NOMO-1 treated with dmso at 0.1 percent for 144 hours (cell line): ENCODE measurements at regions not wholly inside any gene's neighbourhood (a gene's known extent, or its start where the extent isn't known, plus 50 kb on each side); places are given as distances from the start of the nearest gene placed in this dataset.

Experiments
- DNase-seq: peaks from one replicate; lab custom pipeline; 2025; ENCODE audit not compliant: unreplicated experiment; lab: John Stamatoyannopoulos, UW

DNA sequence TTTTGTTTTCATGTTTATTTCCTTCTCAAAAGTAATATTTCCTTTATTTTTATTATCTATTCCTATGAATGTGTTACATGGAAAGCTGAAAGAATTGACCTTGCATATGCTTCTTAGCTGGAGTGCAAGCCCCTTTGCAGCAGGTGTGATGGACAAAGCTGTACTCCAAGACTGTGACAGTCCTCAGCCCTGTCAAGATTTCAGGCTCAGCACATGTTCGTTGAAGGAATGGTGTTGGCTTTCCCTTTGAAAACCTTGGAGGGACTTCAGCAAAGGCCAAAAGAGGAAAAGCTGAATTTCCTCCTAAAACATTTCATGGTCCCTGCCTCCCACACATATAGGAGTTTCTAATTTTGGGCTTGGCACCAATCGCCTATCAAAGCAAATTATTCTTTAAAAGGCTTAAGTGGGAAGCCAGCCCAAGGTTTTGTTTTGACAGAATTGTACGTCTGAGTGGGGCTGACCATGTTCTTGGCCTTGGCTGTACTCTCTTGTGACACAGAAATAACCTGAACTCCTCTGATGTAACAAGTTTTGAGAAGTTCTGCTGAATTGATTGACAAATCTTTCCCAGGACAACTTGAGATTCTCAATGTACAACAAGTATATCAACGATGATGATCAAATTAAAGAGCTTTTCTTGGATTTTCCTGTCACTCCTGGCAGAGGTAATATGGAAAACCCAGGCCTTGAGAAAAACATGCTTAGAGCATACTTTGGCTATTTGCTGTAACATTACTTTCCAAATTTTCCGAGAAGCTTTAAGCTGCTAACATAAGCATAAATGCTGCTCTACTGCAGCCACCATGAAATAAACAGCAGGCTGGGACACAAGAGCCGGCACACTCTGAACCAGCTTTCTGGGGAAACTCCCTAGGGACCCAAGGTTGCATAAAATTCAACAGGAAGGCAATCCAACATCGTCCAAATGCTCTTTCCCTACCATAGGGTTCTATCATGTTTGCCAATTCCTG lies 135.7 kb upstream of the ZNF648 start:
- DNase-seq: no peak

GRCh38 chr1:182195733-182196132 lies 134.2 kb upstream of the ZNF648 start:
- DNase-seq: no peak

- DNase-seq: peak; percentile 86
Measured at GRCh38 chr1:182193908-182194550, 132.5 kb upstream of the ZNF648 start.

DNA sequence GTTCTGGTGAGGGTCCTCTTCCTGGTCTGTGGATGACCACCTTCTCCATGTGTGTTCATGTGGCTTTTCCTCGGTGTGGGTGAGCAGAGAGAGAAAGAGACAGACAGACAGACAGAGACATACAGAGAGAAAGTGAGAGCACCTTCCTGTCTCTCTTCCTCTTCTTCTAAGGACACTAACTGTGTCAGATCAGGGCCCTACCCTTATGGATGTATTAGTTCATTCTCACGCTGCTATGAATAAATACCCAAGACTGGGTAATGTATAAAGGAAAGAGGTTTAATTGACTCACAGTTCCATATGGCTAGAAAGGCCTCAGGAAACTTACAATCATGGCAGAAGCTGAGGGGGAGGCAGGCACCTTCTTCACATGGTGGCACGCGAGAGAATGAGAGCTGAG lies 131.5 kb upstream of the ZNF648 start:
- no peak for DNase-seq

- DNase-seq: no peak
Measured at GRCh38 chr1:182192215-182192614, 130.7 kb upstream of the ZNF648 start.

GRCh38 chr1:182191381-182192115 lies 130.0 kb upstream of the ZNF648 start:
- DNase-seq: no peak

GRCh38 chr1:182189535-182190066 lies 128.1 kb upstream of the ZNF648 start:
- DNase-seq: no peak

DNA sequence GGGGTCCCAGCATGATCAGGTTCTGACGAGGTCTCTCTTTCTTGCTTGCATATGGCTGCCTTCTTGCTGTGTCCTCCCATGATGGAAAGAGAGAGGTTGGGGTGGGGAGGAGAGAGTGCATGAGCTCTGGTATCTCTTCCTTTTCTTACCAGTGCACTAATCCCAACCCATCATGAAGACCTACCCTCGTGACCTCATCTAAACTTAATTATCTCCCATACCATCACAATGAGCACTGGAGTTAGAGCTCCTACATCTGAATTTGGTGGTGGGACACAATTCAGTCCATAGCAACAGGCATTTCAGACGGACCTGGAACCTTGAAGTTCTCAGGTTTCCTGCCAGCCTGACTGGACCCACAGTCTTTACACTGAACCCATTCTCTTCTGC lies 125.2 kb upstream of the ZNF648 start:
- no peak for DNase-seq

GRCh38 chr1:182185842-182186756 lies 124.6 kb upstream of the ZNF648 start:
- DNase-seq: no peak

- no peak for DNase-seq
Measured at GRCh38 chr1:182185136-182185535, 123.6 kb upstream of the ZNF648 start.

DNA sequence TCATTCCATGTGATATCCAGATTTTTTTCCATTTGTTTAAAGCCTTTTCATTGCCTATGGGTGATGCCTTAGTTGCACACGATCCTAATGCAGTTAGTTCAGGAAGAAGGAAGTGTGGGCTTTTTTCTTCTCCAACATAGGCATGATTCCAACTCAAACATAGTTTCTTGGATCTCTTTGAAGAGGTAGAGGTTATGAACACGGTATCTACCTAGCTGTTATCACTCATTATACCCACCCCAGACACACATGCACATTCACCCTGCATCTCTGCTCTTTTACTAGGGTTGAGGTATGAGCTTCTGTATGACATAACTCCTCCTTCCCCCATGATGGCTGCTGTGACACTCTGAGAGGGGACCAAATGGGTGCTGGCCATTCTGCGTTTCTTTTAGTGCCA lies 122.1 kb upstream of the ZNF648 start:
- no peak for DNase-seq

- DNase-seq: no peak
Measured at GRCh38 chr1:182182311-182182710, 120.8 kb upstream of the ZNF648 start.

GRCh38 chr1:182181167-182181572 lies 119.7 kb upstream of the ZNF648 start:
- DNase-seq: no peak

DNA sequence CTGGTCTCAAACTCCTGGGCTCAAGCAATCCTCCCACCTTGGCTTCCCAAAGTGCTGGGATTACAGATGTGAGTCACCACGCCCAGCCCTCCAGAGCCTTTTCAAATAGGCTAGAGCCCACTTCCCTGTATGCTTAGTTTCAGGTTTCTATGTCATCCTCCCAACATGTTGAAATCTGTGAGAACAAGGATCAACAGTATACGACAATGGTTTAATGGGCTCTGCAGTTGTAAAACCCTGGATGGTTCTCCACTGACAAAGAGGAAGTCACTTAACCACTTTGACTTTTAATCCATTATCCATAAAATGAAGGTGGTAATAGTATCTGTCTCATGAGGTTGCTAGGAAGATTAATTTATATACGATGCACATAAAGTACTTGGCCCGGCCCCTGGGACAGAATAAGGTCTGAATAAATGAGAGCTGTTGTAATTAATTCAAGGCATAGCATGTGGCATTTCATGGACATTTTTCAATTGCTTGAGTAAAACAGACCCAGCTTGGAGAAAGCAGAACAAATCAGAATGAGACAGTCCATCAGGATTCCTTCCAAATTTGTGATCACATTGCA lies 113.9 kb upstream of the ZNF648 start:
- peak; percentile 78 for DNase-seq

- DNase-seq: no peak
Measured at GRCh38 chr1:182174513-182174855, 113.0 kb upstream of the ZNF648 start.

- no peak for DNase-seq
Measured at GRCh38 chr1:182173808-182174512, 112.4 kb upstream of the ZNF648 start.

DNA sequence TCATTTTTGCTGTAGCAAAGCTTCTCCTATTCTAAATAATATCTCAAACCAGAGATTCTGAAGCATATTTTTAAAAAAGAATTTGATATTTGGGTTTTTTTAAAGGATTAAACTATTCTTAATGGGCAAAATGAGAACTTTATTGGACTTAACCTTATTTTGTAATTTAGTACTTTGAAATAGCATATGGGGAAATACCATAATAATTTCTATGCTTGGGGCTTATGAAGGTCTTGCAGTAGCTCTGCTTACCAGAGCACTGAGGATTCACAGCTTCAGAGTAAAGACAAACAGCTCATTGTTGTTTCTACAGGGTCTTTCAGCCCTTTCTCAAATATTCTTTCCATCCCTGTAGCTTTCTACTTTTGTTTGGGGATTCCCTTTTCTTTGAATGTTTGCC lies 111.2 kb upstream of the ZNF648 start:
- no peak for DNase-seq

DNA sequence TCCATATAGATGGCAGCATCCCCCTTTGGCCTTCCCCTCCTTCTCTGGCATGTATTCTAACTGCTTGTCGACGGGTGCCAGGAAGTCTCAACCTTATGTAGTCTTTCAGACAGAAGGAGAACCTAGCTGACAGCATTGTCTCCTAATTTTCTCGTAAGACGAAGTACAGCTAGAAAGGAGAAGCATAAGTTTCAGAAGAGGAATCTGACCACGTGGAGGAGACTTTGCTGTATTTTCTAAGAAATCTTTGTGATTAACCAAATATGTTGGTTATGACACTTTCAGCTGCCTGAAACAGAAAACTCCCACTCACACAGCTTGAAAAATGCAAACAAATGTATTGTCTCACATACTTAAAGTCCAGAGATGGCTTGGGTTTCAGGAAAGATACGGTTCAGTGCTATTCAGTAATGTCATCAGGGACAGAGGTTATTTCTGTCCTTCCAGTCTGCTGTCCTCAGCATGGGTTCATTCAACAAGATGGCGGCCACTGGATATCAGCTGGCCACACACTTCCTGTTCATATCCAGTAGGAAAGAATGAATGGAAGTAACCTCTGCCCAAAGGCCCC lies 109.5 kb upstream of the ZNF648 start:
- DNase-seq: peak; percentile 26

DNA sequence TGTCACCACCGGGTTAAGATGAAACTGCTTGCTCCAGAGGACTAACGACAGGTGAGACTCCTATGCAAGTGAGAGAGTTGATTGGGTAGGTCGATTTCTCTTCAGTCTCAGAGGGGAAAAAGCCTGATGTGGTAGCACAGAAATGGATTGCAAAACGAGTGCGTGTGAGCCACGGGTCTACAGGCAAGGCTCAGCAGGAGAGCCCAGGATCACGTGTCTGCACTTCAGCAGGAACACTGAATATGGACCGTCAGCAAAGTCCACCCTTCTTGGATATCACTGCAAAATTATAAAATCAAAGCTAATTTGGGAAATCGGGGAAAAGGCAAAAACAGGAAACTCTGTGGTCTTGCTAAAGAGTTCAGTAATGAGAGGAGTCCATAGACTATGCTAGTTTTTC lies 107.7 kb upstream of the ZNF648 start:
- peak; percentile 7 for DNase-seq
